Stomach (tissue), 4 donors: ENCODE measurements at regions not wholly inside any gene's neighbourhood (a gene's known extent, or its start where the extent isn't known, plus 50 kb on each side); places are given as distances from the start of the nearest gene placed in this dataset.

Source experiments
- CTCF ChIP-seq, 7 experiments: fragments of 450-650 bp in 4 of 7; fragments of 200-600 bp in 3 of 7; sonication (generic) in 3 of 7; IDR thresholded peaks; one replicate each; pipeline ENCODE4 v1.5.1; 2016 to 2019; ENCODE audit warnings: antibody characterized with exemption in 7 of 7, control low read depth in 2 of 7, mild to moderate bottlenecking in 1 of 7
- POLR2A ChIP-seq, 4 donors: fragments of 450-650 bp; IDR thresholded peaks; one replicate each; pipeline ENCODE4 v1.6.1; 2016; ENCODE audit warnings: antibody characterized with exemption in 4 of 4, control low read depth in 2 of 4, mild to moderate bottlenecking in 1 of 4, moderate library complexity in 1 of 4
- POLR2AphosphoS5 ChIP-seq, 3 donors: sonication (generic); formaldehyde crosslinking; IDR thresholded peaks; one replicate each; pipeline ENCODE4 v1.6.1; 2016; ENCODE audit warnings: antibody characterized with exemption in 3 of 3

DNA sequence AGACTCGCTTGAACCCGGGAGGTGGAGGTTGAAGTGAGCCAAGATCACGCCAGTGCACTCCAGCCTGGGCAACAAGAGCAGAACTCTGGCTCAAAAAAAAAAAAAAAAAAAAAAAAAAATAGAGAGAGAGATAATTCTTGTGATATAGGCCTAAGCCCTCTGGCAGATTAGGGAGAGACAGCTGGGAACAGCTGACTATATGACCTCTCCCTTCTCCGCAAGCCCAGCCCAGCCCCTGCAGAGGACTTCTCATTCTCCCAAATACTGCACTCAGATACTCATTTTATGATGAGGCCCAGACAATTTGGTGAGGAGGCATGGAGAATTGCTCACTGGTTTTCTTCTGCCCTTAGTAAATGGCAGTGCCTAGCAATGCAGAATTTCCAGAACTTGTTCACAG is 262.0 kb downstream of the HAUS1 start:
- no peak for TF ChIP-seq CTCF (IDR thresholded peaks at IDR 0.05)
- TF ChIP-seq POLR2A (IDR thresholded peaks at IDR 0.05), result no peak
- no peak for TF ChIP-seq POLR2AphosphoS5 (IDR thresholded peaks at IDR 0.05)
